ENCODE measurements at regions not wholly inside any gene's neighbourhood (a gene's known extent, or its start where the extent isn't known, plus 50 kb on each side); places are given as distances from the start of the nearest gene placed in this dataset.

- TF ChIP-seq CTCF (IDR thresholded peaks at IDR 0.05), result no peak
- TF ChIP-seq EP300 (IDR thresholded peaks at IDR 0.05), result no peak
- no peak for TF ChIP-seq POLR2A (IDR thresholded peaks at IDR 0.05)
Observed at GRCh38 chr12:59185295-59185694, 265.0 kb upstream of the LRIG3 start.
